ENCODE measurements at regions not wholly inside any gene's neighbourhood (a gene's known extent, or its start where the extent isn't known, plus 50 kb on each side); places are given as distances from the start of the nearest gene placed in this dataset.

DNA sequence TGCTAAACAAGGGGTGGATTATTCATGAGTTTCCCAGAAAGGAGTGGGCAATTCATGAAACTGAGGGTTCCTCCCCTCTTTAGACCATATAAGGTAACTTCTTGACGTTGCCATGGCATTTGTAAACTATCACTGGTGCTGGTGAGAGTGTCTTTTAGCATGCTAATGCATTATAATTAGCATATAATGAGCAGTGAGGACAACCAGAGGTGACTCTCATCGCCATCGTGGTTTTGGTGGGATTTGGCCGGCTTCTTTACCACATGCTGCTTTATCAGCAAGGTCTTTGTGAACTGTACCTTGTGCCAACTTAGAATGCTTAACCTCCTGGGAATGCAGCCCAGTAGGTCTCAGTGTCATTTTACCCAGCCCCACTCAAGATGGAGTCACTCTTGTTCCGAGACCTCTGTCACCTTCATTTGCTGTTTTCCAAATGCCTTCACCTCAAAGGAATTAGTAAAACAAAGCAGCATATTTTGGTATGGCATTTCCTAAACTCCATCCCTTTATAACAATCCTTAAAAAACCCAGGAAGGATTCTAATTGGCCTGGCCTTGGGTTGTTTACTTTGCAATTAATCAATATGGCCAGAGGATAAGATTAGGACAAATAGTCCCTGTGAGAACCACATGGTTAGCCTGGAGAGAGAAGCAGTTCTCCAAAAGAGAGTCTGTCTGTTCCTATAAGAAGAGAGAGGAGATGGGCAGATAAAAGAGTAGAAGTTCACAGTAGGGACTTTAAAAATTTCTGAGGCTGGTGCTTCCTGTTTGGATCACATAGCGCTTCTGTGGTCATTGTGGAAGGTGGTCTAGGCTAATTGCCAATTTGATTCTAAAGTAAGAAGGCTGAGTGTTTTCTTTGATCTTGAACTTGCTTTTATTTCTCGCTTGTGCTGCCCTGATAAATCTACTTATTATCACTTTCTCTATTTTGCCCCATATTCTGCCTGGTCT, 155.2 kb upstream of the EOMES start:
- Histone ChIP-seq H3K27ac (replicated peaks; ENCODE audit: low read length) (no peak overlapping the region), H4K91ac (ENCODE audit: low read depth, low read length, poor library complexity) (no peak overlapping the region), H3K4me3 (ENCODE audit: low read length in 2 of 2) (no peak overlapping the region), H4K8ac (ENCODE audit: low read depth, low read length) (no peak overlapping the region), H3K4ac (ENCODE audit: low read length) (no peak overlapping the region), H2BK5ac (ENCODE audit: low read length) (no peak overlapping the region), H2BK15ac (ENCODE audit: low read length) (no peak overlapping the region), H2BK120ac (ENCODE audit: low read depth, low read length) (no peak overlapping the region), H2AK5ac (ENCODE audit: low read depth, low read length) (no peak overlapping the region), H3K23ac (ENCODE audit: low read depth, low read length, poor library complexity) (no peak overlapping the region), H3K18ac (ENCODE audit: low read length) (no peak overlapping the region), H2BK12ac (ENCODE audit: low read length) (no peak overlapping the region), H3K9ac (ENCODE audit: low read depth, low read length, poor library complexity) (no peak overlapping the region), H3K14ac (ENCODE audit: low read length) (no peak overlapping the region), H2AFZ (ENCODE audit: low read length) (no peak overlapping the region), H3K27me3 (ENCODE audit: control insufficient read depth in 3 of 3, insufficient read depth in 3 of 3, low read depth in 1 of 3, low read length in 3 of 3) (no peaks in the 10 kb centered on the region), H3K36me3 (replicated peaks in 1 of 2; ENCODE audit: control insufficient read depth in 2 of 2, insufficient read depth in 2 of 2, low read length in 2 of 2) (no peaks in the 10 kb centered on the region), H3K79me1 (ENCODE audit: low read depth, low read length) (no peaks in the 10 kb centered on the region), H3K9me3 (replicated peaks in 1 of 2; ENCODE audit: control insufficient read depth in 2 of 2, insufficient read depth in 1 of 2, low read depth in 1 of 2, low read length in 2 of 2) (no peaks in the 10 kb centered on the region), H3K4me2 (ENCODE audit: insufficient read depth, low read length, poor library complexity, severe bottlenecking) (no peak overlapping the region), H3K4me1 (ENCODE audit: control insufficient read depth in 2 of 2, insufficient read depth in 1 of 2, low read depth in 1 of 2, low read length in 2 of 2) (no peaks in the 10 kb centered on the region)
- no CpG with 5 or more reads among the region's 7 CpGs for WGBS, 2 donors (ENCODE audit: extremely low coverage in 2 of 2, insufficient read length in 2 of 2, insufficient replicate concordance in 1 of 2)
- DNase-seq (ENCODE audit: low spot score) = no peak

DNA sequence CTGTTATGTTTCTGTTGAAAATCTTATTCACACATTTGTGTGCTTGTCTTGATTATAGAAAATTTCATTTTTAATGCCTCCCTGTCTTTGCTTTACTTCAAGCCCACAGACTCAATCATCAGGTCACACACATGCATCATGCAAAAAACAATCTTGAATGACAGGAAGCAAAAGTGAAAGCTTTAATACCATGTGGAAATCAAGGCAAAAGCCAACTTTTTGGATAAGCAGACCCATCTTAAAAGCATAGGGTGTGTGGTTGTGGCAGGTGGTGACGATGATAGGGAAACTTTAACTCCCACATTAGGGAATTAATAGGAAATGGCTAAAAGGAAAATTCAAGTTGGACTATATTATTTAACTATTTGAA, 155.9 kb upstream of the EOMES start:
- Histone ChIP-seq H3K27me3 (ENCODE audit: control insufficient read depth in 3 of 3, insufficient read depth in 3 of 3, low read depth in 1 of 3, low read length in 3 of 3) (no peaks in the 10 kb centered on the region), H4K91ac (ENCODE audit: low read depth, low read length, poor library complexity) (no peak overlapping the region), H3K79me1 (ENCODE audit: low read depth, low read length) (no peaks in the 10 kb centered on the region), H3K4ac (ENCODE audit: low read length) (no peak overlapping the region), H4K8ac (ENCODE audit: low read depth, low read length) (no peak overlapping the region), H3K9me3 (replicated peaks in 1 of 2; ENCODE audit: control insufficient read depth in 2 of 2, insufficient read depth in 1 of 2, low read depth in 1 of 2, low read length in 2 of 2) (no peaks in the 10 kb centered on the region), H2BK5ac (ENCODE audit: low read length) (no peak overlapping the region), H2BK120ac (ENCODE audit: low read depth, low read length) (no peak overlapping the region), H3K4me2 (ENCODE audit: insufficient read depth, low read length, poor library complexity, severe bottlenecking) (no peak overlapping the region), H2AFZ (ENCODE audit: low read length) (no peak overlapping the region), H3K4me3 (ENCODE audit: low read length in 2 of 2) (no peak overlapping the region), H3K18ac (ENCODE audit: low read length) (no peak overlapping the region), H2BK12ac (ENCODE audit: low read length) (no peak overlapping the region), H3K27ac (replicated peaks; ENCODE audit: low read length) (no peak overlapping the region), H3K4me1 (ENCODE audit: control insufficient read depth in 2 of 2, insufficient read depth in 1 of 2, low read depth in 1 of 2, low read length in 2 of 2) (no peaks in the 10 kb centered on the region), H2AK5ac (ENCODE audit: low read depth, low read length) (no peak overlapping the region), H3K23ac (ENCODE audit: low read depth, low read length, poor library complexity) (no peak overlapping the region), H2BK15ac (ENCODE audit: low read length) (no peak overlapping the region), H3K36me3 (replicated peaks in 1 of 2; ENCODE audit: control insufficient read depth in 2 of 2, insufficient read depth in 2 of 2, low read length in 2 of 2) (no peaks in the 10 kb centered on the region), H3K14ac (ENCODE audit: low read length) (no peak overlapping the region), H3K9ac (ENCODE audit: low read depth, low read length, poor library complexity) (no peak overlapping the region)
- DNase-seq (ENCODE audit: low spot score) = no peak
- WGBS, 2 donors (ENCODE audit: extremely low coverage in 2 of 2, insufficient read length in 2 of 2, insufficient replicate concordance in 1 of 2) = no CpG with 5 or more reads among the region's 1 CpG

DNA sequence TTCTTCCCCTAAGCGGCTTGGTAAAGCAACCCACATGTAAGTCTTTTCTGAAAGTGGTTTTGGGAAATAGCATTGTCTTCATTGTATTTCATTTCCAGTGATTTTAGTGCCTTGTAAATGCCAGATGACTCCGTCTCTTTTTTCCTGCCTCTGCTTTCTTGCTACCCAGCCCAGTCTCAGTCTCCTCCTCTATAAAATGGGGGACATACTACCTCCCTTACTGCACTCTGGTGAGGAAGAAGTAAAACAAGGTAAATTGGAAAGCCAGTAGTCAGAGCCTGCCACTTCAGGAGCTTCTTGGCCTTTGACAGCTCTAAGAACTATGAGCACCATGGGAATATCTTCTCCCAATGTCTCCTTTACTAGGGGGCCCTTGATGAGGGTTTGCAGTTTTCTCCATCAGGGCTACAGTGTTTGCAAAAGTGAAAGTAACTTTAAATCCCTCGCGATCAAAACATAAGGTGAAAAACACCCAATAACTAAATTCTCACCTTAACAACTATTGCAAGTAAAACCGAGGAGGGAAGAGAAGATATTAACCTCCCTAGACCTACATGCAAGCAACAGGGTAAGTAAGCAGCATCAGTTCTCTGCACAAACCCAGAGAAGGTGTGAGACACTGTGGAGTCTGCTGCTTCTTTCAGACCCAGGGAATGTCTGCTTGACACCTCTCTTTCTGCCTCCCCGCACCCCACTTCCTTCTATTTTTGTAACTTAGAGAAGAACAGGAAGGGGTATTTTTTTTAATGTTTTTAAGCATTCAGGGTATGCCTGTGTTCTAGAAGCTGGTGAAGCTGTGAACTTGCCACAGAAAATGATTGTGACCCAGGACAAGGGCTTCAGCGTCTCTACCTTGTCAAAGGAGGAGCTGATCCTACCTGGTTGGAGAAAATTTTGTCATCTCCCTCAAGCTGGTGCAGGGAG, 159.1 kb upstream of the EOMES start:
- DNase-seq (ENCODE audit: low spot score) = no peak

DNA sequence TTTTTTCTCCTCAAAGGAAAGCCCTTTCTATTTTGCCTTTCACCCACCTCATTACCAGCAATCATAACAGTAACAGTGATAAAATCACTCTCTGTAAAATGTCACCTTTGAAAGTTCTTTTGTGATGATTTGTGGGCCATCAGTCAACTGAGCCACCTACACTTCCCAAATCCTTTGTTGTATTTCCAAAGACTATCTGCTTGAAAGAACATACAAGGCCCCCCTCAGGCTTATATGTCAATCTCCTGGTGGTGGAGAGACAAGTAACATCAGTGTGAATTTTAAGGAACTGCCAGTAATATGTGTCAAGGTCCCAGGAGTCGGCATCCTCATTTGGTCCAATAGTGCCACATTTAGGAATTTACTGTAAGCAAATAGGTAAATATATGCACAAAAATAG, 161.1 kb upstream of the EOMES start:
- Histone ChIP-seq H3K18ac (ENCODE audit: low read length) (no peak overlapping the region), H2BK12ac (ENCODE audit: low read length) (no peak overlapping the region), H3K4ac (ENCODE audit: low read length) (no peak overlapping the region), H3K27me3 (ENCODE audit: control insufficient read depth in 3 of 3, insufficient read depth in 3 of 3, low read depth in 1 of 3, low read length in 3 of 3) (no peaks in the 10 kb centered on the region), H3K36me3 (replicated peaks in 1 of 2; ENCODE audit: control insufficient read depth in 2 of 2, insufficient read depth in 2 of 2, low read length in 2 of 2) (no peaks in the 10 kb centered on the region), H4K8ac (ENCODE audit: low read depth, low read length) (no peak overlapping the region), H2BK15ac (ENCODE audit: low read length) (no peak overlapping the region), H2AFZ (ENCODE audit: low read length) (no peak overlapping the region), H3K14ac (ENCODE audit: low read length) (no peak overlapping the region), H3K4me3 (ENCODE audit: low read length in 2 of 2) (no peak overlapping the region), H3K79me1 (ENCODE audit: low read depth, low read length) (no peaks in the 10 kb centered on the region), H3K9ac (ENCODE audit: low read depth, low read length, poor library complexity) (no peak overlapping the region), H2AK5ac (ENCODE audit: low read depth, low read length) (no peak overlapping the region), H3K4me1 (ENCODE audit: control insufficient read depth in 2 of 2, insufficient read depth in 1 of 2, low read depth in 1 of 2, low read length in 2 of 2) (no peaks in the 10 kb centered on the region), H3K23ac (ENCODE audit: low read depth, low read length, poor library complexity) (no peak overlapping the region), H4K91ac (ENCODE audit: low read depth, low read length, poor library complexity) (no peak overlapping the region), H2BK5ac (ENCODE audit: low read length) (no peak overlapping the region), H3K27ac (replicated peaks; ENCODE audit: low read length) (no peak overlapping the region), H2BK120ac (ENCODE audit: low read depth, low read length) (no peak overlapping the region), H3K4me2 (ENCODE audit: insufficient read depth, low read length, poor library complexity, severe bottlenecking) (no peak overlapping the region), H3K9me3 (replicated peaks in 1 of 2; ENCODE audit: control insufficient read depth in 2 of 2, insufficient read depth in 1 of 2, low read depth in 1 of 2, low read length in 2 of 2) (no peaks in the 10 kb centered on the region)
- no peak for DNase-seq (ENCODE audit: low spot score)
- no CpG with 5 or more reads among the region's 1 CpG for WGBS, 2 donors (ENCODE audit: extremely low coverage in 2 of 2, insufficient read length in 2 of 2, insufficient replicate concordance in 1 of 2)

More for the DNA sequence above, 159.1 kb upstream of the EOMES start:
- H2AFZ ChIP-seq (ENCODE audit: low read length) = no peak overlapping the region
- no peaks in the 10 kb centered on the region for H3K27me3 ChIP-seq (ENCODE audit: control insufficient read depth in 3 of 3, insufficient read depth in 3 of 3, low read depth in 1 of 3, low read length in 3 of 3)
- no peaks in the 10 kb centered on the region for H3K36me3 ChIP-seq (replicated peaks in 1 of 2; ENCODE audit: control insufficient read depth in 2 of 2, insufficient read depth in 2 of 2, low read length in 2 of 2)
- H3K18ac ChIP-seq (ENCODE audit: low read length) = no peak overlapping the region
- H4K8ac ChIP-seq (ENCODE audit: low read depth, low read length) = no peak overlapping the region
- H2BK120ac ChIP-seq (ENCODE audit: low read depth, low read length) = no peak overlapping the region
- H3K27ac ChIP-seq (replicated peaks; ENCODE audit: low read length) = no peak overlapping the region
- no peak overlapping the region for H2BK12ac ChIP-seq (ENCODE audit: low read length)
- no peaks in the 10 kb centered on the region for H3K4me1 ChIP-seq (ENCODE audit: control insufficient read depth in 2 of 2, insufficient read depth in 1 of 2, low read depth in 1 of 2, low read length in 2 of 2)
- H3K9me3 ChIP-seq (replicated peaks in 1 of 2; ENCODE audit: control insufficient read depth in 2 of 2, insufficient read depth in 1 of 2, low read depth in 1 of 2, low read length in 2 of 2) = no peaks in the 10 kb centered on the region
- H2BK15ac ChIP-seq (ENCODE audit: low read length) = no peak overlapping the region
- no peak overlapping the region for H3K9ac ChIP-seq (ENCODE audit: low read depth, low read length, poor library complexity)
- H3K4me2 ChIP-seq (ENCODE audit: insufficient read depth, low read length, poor library complexity, severe bottlenecking) = no peak overlapping the region
- WGBS, 2 donors (ENCODE audit: extremely low coverage in 2 of 2, insufficient read length in 2 of 2, insufficient replicate concordance in 1 of 2) = no CpG with 5 or more reads among the region's 7 CpGs
- no peak overlapping the region for H2AK5ac ChIP-seq (ENCODE audit: low read depth, low read length)
- no peak overlapping the region for H4K91ac ChIP-seq (ENCODE audit: low read depth, low read length, poor library complexity)
- no peak overlapping the region for H3K4me3 ChIP-seq (ENCODE audit: low read length in 2 of 2)
- no peak overlapping the region for H3K23ac ChIP-seq (ENCODE audit: low read depth, low read length, poor library complexity)
- H3K14ac ChIP-seq (ENCODE audit: low read length) = no peak overlapping the region
- no peak overlapping the region for H2BK5ac ChIP-seq (ENCODE audit: low read length)
- H3K79me1 ChIP-seq (ENCODE audit: low read depth, low read length) = no peaks in the 10 kb centered on the region
- H3K4ac ChIP-seq (ENCODE audit: low read length) = no peak overlapping the region
